ENCODE measurements at regions not wholly inside any gene's neighbourhood (a gene's known extent, or its start where the extent isn't known, plus 50 kb on each side); places are given as distances from the start of the nearest gene placed in this dataset.

- POLR2A ChIA-PET (ENCODE audit: unreplicated experiment) = no interaction called here
- dilution Hi-C loops (cut with HindIII; ENCODE audit: low sequenced_read_pairs, unreplicated experiment) = no loop called here
- H2BK20ac ChIP-seq (ENCODE audit: low read depth, low read length) = no peak overlapping the region
Observed at GRCh38 chr7:117993377-117994003, 120.2 kb upstream of the CTTNBP2 start.

More at GRCh38 chr7:117993377-117994003, 120.2 kb upstream of the CTTNBP2 start:
- Histone ChIP-seq H3K4me1 (ENCODE audit: control insufficient read depth, insufficient read depth, low read length) (no peaks in the 10 kb centered on the region), H3K27ac (ENCODE audit: insufficient read depth, low read length) (no peak overlapping the region), H4K5ac (ENCODE audit: low read depth, low read length) (no peak overlapping the region), H3K9ac (ENCODE audit: low read depth, low read length) (no peak overlapping the region), H4K20me1 (ENCODE audit: insufficient read depth, low read length) (no peaks in the 10 kb centered on the region), H3K14ac (replicated peaks; ENCODE audit: low read depth, low read length) (no peak overlapping the region), H3K79me1 (ENCODE audit: low read depth in 1 of 2, low read length in 2 of 2) (no peaks in the 10 kb centered on the region), H3K18ac (ENCODE audit: low read depth, low read length) (no peak overlapping the region), H4K91ac (ENCODE audit: insufficient read depth, low read depth, low read length) (no peak overlapping the region), H2AK9ac (replicated peaks; ENCODE audit: low read depth, low read length, poor library complexity) (no peak overlapping the region), H3K9me1 (ENCODE audit: insufficient read depth, low read length) (no peaks in the 10 kb centered on the region), H2AFZ (replicated peaks; ENCODE audit: low read length, poor library complexity) (no peak overlapping the region), H3K4me2 (ENCODE audit: low read depth, low read length) (no peak overlapping the region), H2BK5ac (ENCODE audit: low read depth, low read length, poor library complexity, severe bottlenecking) (no peak overlapping the region), H2BK120ac (ENCODE audit: low read depth, low read length) (no peak overlapping the region), H3K36me3 (ENCODE audit: control insufficient read depth, insufficient read depth, low read length) (no peaks in the 10 kb centered on the region), H3K9me3 (ENCODE audit: control insufficient read depth, insufficient read depth, low read length) (no peaks in the 10 kb centered on the region), H3K4me3 (ENCODE audit: insufficient read depth, low read depth, low read length) (no peak overlapping the region), H3K23ac (ENCODE audit: low read depth, low read length) (no peak overlapping the region), H3K56ac (ENCODE audit: extremely low read depth, insufficient read depth, low read length) (no peak overlapping the region), H2BK15ac (ENCODE audit: low read depth, low read length) (no peak overlapping the region), H2AK5ac (ENCODE audit: low read depth, low read length) (no peak overlapping the region), H3K27me3 (ENCODE audit: control insufficient read depth, insufficient read depth, low read length) (no peaks in the 10 kb centered on the region), H3K4ac (ENCODE audit: low read depth, low read length) (no peak overlapping the region), H4K8ac (ENCODE audit: low read depth in 2 of 2, low read length in 2 of 2) (no peak overlapping the region)
- ATAC-seq (ENCODE audit: low read depth) (peak; percentile 85), DNase-seq (peak; percentile 39)
- intact Hi-C loops (cut with micrococcal nuclease) (loop anchor here (10.0 kb wide), 1 partner anchor 239 kb away; no protein-coding TSS in a partner anchor), in situ Hi-C loops (cut with MboI; ENCODE audit: low sequenced_read_pairs) (no loop called here)
- BruUV-seq (replicated peaks) = no TSS peak
- CTCF ChIA-PET = interaction anchor here (1.3 kb wide), 1 partner anchor 14 kb away, joined by 4 read pairs; no protein-coding TSS in a partner anchor
- TF ChIP-seq RAD21 (IDR thresholded peaks at IDR 0.05; ENCODE audit: low read length) = no peak
- no peak for TF ChIP-seq FOS (IDR thresholded peaks at IDR 0.05; ENCODE audit: low read depth, low read length)
- peak; percentile 32 for TF ChIP-seq CTCF (conservative IDR thresholded peaks at IDR 0.05; ENCODE audit: low read depth, low read length)
- TF ChIP-seq CEBPB (IDR thresholded peaks at IDR 0.05; ENCODE audit: low read depth, low read length) = no peak
- no peak for TF ChIP-seq ELK1 (IDR thresholded peaks at IDR 0.05; ENCODE audit: borderline replicate concordance, low read depth, low read length)

All from IMR-90 (cell line).